SHP77 treated with DMSO at 0.1 percent for 48 hours (cell line): ENCODE measurements at regions not wholly inside any gene's neighbourhood (a gene's known extent, or its start where the extent isn't known, plus 50 kb on each side); places are given as distances from the start of the nearest gene placed in this dataset.
A peak's percentile ranks its signal among the peaks of the same experiment; 100 is the strongest.
"Not testable (repeated sequence)": the region's sequence is repeated elsewhere in the genome, so short reads cannot be mapped to it uniquely, and the experiment has no call there.

Source experiments
- DNase-seq: peaks from one replicate; lab custom pipeline; 2025; lab: John Stamatoyannopoulos, UW

DNA sequence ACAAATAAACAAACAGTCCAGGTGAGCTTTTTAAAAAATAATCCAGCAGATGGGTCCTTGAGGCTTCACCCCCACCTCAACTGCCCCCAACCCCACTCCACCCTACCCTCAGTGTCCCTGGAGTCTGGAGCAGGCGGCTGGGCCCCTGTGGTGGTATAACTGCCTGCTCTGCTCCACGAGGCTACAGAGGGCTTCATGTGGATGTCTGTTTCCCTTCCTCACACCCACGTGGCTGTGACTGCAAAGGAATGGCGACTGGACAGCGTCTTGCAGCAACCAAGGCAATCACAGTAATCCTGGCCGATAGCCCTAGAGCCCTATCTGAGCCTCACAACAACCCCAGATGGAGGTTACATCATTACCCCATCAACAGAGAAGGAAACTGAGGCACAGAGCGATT, 76.5 kb downstream of the SLC2A10 start:
- DNase-seq: no peak

DNA sequence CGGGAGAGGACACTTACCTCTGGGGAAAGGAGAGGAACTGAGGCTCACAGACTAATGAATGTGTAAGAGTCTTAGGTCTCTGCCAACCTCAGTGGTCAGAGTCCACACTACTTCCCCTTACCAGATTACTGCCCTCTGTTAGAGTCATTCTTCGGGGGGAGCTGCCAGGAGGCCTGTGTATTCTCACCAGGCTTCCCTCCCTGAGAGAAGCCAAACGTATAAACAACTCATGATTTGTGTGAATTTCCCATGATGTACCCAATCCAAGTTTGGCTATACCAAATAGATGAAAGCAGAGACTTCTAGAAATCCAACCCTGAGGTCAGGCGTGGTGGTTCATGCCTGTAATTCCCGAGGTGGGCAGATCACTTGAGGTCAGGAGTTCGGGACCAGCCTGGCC, 77.1 kb downstream of the SLC2A10 start:
- DNase-seq: no peak

- no peak for DNase-seq
Observed at GRCh38 chr20:46787991-46788762, 78.7 kb downstream of the SLC2A10 start.

- not testable (repeated sequence) for DNase-seq
Observed at GRCh38 chr20:46788763-46789091, 79.3 kb downstream of the SLC2A10 start.

GRCh38 chr20:46789339-46790028, 80.0 kb downstream of the SLC2A10 start:
- DNase-seq: no peak

GRCh38 chr20:46791722-46792416, 82.4 kb downstream of the SLC2A10 start:
- no peak for DNase-seq

GRCh38 chr20:46797206-46797605, 87.8 kb downstream of the SLC2A10 start:
- no peak for DNase-seq

GRCh38 chr20:46798430-46798829, 89.0 kb downstream of the SLC2A10 start:
- no peak for DNase-seq

GRCh38 chr20:46799781-46800408, 90.4 kb downstream of the SLC2A10 start:
- peak; percentile 36 for DNase-seq

DNA sequence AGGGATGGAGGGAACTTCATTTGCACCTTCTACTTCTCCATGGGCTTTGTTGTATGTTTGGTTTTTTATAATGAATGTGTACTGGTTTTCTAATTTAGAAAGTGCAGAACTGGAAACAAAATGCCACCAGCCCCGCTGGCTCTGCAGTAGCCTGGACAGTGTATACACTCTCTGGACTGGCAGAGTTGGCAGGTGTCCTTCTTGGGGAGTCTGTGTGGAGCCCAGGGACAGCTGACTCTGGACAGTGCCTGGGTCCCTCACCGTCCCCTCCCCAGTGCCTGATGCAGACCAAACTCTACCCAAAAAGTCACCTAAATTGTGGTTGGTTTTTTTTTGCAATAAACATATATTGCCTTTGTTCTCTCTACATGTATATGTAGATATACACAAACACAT, 91.0 kb downstream of the SLC2A10 start:
- DNase-seq: no peak

GRCh38 chr20:46801003-46801702, 91.7 kb downstream of the SLC2A10 start:
- no peak for DNase-seq

- no peak for DNase-seq
Observed at GRCh38 chr20:46802722-46803121, 91.9 kb upstream of the EYA2 start.

- no peak for DNase-seq
Observed at GRCh38 chr20:46803123-46804020, 91.3 kb upstream of the EYA2 start.

GRCh38 chr20:46804126-46804525, 90.5 kb upstream of the EYA2 start:
- no peak for DNase-seq

GRCh38 chr20:46805836-46806235, 88.8 kb upstream of the EYA2 start:
- no peak for DNase-seq

DNA sequence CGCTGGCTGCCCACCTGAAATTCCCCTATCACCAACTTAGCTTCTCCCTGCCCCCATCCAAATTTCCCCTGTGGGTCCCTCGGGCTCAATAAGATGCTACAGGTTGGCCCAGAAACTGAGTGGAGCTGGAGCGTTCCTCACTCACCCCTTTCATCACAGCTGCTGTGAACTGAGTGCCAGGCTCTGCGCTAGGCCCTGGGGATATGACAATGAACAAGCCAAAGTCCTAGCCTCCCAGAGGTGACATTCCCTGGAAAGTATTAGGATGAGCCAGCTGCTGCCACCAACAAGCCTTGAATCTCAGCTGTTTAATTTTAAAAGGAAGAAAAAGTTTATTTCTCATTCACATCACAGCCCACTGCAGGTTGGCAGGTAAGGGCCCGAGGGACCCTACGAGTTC, 86.6 kb upstream of the EYA2 start:
- no peak for DNase-seq

GRCh38 chr20:46808565-46808964, 86.1 kb upstream of the EYA2 start:
- no peak for DNase-seq

- peak; percentile 31 for DNase-seq
Observed at GRCh38 chr20:46809706-46810360, 84.8 kb upstream of the EYA2 start.

- peak; percentile 77 for DNase-seq
Observed at GRCh38 chr20:46810448-46811223, 84.0 kb upstream of the EYA2 start.
